GM19467 (cell line): ENCODE measurements at regions not wholly inside any gene's neighbourhood (a gene's known extent, or its start where the extent isn't known, plus 50 kb on each side); places are given as distances from the start of the nearest gene placed in this dataset.
"Not testable (repeated sequence)": the region's sequence is repeated elsewhere in the genome, so short reads cannot be mapped to it uniquely, and the experiment has no call there.

Experiments
- ATAC-seq: cut with Tn5 transposase; IDR thresholded peaks from one replicate; pipeline ENCODE4 v1.9.1; 2021; ENCODE audit warnings: mild to moderate bottlenecking, moderate library complexity; ENCODE audit not compliant: unreplicated experiment

DNA sequence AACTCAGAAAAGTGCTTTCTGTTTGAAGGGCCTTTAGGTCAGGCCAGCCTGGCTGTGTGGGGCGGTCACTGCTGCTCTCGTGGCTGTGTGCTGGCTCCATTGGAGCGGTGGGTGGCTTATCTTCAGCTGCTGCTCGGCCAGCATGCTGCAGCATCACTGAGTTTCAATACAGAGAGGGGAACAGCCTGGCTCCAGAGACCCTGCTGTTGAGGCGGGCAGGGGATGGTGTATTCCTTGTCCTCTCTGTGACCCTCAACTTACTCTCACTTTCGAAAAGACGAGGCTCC lies 248.5 kb upstream of the ONECUT1 start:
- no peak for ATAC-seq

- ATAC-seq = no peak
These were observed 247.9 kb upstream of the ONECUT1 start for GRCh38 chr15:53037904-53038654.

- ATAC-seq = no peak
These were observed 246.5 kb upstream of the ONECUT1 start for GRCh38 chr15:53036641-53037040.

GRCh38 chr15:53034767-53035245 lies 244.7 kb upstream of the ONECUT1 start:
- ATAC-seq = no peak

DNA sequence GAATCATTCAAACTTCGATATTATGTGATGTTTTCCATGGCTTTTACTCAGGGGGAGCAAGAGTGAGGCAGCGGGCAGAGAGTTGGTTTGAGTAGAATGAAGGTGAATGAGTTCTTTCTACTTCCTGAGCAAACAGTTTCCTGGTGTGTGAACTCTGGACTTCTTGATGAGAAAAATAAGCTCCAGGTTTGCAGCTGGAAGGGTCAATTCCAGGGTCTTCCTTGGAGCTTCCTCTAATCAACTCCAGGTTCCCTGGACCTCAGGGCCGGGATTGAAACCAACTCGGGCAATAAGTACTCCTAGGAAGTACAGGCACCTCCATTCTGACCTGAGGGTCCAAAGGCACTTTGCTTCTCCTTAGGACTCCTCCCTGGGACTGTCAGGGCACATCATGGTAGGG lies 243.6 kb upstream of the ONECUT1 start:
- ATAC-seq = no peak

DNA sequence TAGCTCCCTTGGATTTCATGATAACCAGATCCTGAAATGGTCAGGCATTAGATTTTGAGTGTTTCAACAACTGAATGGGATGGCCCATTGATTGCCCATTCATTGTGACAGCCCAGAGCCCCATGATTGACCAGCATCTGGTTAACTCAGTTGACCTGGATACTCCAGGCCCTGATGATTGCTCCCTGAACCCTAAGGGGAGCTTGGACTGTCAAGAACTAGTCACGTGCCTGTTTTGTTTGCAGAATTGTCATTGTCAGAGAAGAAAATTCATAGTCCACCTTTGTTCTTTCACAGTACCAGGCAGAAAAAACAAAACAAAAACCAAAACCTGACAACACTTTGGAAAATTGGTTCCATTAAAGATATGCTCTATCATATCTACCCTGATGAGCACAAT lies 241.3 kb upstream of the ONECUT1 start:
- ATAC-seq = no peak

- ATAC-seq = no peak
These were observed 232.7 kb upstream of the ONECUT1 start for GRCh38 chr15:53022788-53023187.

- no peak for ATAC-seq
These were observed 223.2 kb upstream of the ONECUT1 start for GRCh38 chr15:53013329-53013728.

GRCh38 chr15:53011779-53012178 lies 221.6 kb upstream of the ONECUT1 start:
- not testable (repeated sequence) for ATAC-seq

DNA sequence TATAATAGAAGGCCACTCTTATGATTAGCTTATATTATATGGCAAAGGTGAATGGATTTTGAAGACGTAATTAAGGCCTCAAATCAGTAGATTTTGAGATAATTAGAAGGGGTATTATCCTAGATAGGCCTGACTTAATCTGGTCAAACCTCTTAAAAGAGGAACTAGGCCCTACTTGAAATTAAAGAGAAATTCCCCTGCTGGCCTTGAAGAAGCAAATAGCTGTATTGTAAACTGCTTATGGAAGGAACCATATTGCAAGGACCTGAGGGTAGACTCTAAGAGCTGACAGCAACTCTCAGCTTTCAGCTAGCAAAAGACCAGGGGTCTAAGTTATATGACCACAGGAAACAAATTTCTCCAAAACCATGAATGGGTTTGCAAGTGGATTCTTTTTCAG lies 219.0 kb upstream of the ONECUT1 start:
- no peak for ATAC-seq

- ATAC-seq = no peak
These were observed 210.3 kb upstream of the ONECUT1 start for GRCh38 chr15:53000409-53000808.

DNA sequence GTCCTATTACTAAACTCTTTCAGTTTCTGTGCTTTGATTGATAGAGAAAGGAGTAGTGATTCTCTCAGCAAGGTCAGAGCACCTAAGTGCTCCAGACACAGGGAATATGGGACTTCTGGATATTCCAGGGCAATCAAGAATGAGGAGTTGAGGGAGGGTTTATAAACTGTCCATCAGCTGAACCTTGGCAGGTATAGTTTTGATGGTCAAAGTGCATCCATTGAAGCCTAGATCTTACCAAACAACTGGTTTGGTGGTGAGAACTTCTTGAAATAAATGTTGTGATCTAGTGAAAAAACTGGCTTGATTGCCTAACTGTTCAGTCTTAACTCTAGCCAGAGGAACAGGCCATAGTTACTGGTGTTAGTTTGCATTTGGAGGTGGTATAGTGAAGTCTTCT lies 207.0 kb upstream of the ONECUT1 start:
- ATAC-seq = no peak

GRCh38 chr15:52994290-52994689 lies 204.2 kb upstream of the ONECUT1 start:
- no peak for ATAC-seq

- no peak for ATAC-seq
These were observed 194.4 kb upstream of the ONECUT1 start for GRCh38 chr15:52984507-52984906.

- ATAC-seq = no peak
These were observed 190.3 kb upstream of the ONECUT1 start for GRCh38 chr15:52980446-52980845.

DNA sequence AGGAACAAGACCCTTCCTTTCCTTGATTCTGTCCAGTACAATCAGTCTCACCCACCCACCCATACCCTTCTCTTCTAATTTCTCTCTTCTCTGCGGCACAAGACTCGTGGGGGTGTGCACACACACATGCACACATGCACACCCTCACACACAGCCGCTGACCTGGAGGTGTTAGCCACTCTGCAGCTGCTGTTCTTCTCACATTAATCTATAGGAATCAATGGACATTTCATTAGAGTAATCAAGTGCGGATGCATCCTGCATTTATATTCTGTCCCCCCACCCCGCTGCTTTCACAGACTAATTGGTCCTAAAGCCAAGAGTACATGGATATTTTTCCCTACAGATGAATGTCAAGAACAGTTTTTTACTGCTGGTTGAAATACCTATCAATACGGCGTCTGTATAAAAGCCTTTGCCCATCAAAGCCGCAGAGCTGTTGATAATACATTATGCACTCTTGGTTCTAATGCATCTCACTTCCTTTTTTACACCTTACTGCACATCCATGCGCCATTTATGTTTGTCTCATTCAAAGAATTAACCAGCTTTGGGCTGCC lies 186.5 kb upstream of the ONECUT1 start:
- ATAC-seq = no peak

- no peak for ATAC-seq
These were observed 185.9 kb upstream of the ONECUT1 start for GRCh38 chr15:52975941-52976449.

- no peak for ATAC-seq
These were observed 173.7 kb upstream of the ONECUT1 start for GRCh38 chr15:52963865-52964264.

- no peak for ATAC-seq
These were observed 170.1 kb upstream of the ONECUT1 start for GRCh38 chr15:52960283-52960682.

GRCh38 chr15:52943746-52944145 lies 153.6 kb upstream of the ONECUT1 start:
- no peak for ATAC-seq

GRCh38 chr15:52936489-52936888 lies 146.4 kb upstream of the ONECUT1 start:
- no peak for ATAC-seq

DNA sequence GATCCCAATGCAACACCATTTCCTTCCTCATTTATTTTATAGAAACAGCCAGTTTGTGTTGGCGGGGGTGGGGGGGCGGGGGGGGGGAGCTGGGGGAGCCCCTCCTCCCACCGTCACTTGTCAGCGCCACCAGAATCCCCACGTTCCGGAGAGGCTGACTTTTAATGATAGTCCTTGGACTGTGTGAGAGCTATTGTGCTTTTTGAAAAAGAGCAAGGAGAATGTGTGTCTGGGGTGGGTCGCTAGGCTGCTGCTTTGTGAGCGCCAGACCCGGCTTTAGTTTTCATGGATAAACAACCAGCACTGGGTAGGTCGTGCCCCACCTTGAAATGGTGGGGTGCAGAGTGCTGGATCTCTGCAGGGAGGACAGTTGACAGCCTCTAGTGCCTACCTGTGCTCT lies 135.0 kb upstream of the ONECUT1 start:
- no peak for ATAC-seq

DNA sequence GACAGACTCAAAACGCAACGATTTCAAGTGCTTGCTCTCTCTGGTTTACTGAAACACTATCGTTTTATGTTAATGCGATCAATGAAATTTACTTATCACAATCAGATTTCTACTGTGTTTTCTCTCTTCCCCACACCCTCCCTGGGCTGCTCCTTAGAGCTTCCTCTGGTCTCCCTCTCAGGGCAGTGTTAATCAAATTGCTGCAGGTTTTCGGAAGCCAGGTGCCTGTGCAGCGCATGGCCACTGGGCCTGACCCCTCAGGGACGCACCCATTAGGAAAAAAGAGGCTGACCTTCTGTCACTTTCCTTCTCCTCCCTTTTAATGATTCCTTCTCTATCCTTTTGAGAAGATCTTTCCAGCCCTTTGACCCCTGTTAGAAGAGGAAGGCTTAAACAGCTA lies 134.5 kb upstream of the ONECUT1 start:
- no peak for ATAC-seq
